Stimulated activated CD8-positive, alpha-beta memory T cell treated with anti-CD3 and anti-CD28 coated beads, Interleukin-12 subunit alpha, Interleukin-12 subunit beta, amount 100 ng/mL, for 1 hour (primary cell): ENCODE measurements at regions not wholly inside any gene's neighbourhood (a gene's known extent, or its start where the extent isn't known, plus 50 kb on each side); places are given as distances from the start of the nearest gene placed in this dataset.
"Not testable (repeated sequence)": the region's sequence is repeated elsewhere in the genome, so short reads cannot be mapped to it uniquely, and the experiment has no call there.

Experiments
- DNase-seq: peaks from one replicate; pipeline ENCODE4 v3.0.0-alpha.2; 2020; ENCODE audit warnings: low read depth

DNA sequence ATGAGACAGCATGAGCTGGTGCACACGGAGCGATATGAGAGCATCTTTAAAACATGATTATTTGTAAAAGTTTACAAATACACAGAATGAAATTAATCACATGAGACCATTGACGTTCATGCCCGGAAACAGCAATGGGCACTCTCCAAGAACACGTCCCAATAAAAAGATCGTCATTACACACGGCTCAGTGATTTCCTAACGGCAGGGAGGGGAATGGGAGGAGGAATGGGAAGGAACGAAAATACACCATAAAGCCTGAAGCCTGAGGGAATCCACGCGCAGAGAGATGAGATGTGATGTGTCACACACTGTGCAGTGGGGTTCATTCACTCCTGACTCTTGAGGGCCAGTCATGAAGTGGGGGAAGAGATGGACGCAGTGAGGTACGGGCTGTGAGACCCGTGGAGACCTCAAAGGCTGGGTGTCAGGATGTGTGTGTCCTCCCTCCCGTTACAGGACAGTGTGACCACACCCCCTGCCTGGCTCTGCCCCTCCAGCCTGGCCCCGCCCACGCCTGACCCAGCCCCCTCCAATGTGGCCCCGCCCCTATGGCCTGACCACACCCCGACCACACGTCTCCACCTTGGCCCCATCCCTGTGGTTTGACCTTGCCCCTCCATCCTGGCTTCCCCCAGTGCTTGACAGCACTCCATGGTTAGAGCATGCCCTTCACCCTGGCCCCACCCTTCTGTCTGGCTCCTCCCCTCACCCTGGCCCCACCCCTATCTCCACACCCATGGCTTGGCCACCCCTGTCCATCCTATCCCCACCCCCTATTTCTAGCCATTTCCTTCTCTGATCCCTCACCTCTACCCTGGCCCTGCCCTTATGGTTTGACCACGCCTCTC, 270.5 kb upstream of the SFSWAP start:
- DNase-seq: not testable (repeated sequence)

DNA sequence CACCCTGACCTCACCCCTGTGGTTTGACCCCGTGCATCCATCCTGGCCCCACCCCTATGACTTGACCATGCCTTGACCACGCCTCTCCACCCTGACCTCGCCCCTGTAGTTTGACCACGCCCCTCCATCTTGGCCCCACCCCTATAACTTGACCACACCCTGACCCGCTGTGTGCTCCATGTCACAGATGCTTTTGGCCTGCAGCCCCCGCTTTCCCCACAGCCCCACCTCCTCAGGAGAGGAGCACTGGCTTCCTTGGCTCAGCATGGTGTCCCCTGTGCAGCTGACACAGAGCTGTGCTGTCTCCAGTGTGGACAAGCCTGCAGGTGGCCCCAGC, 269.9 kb upstream of the SFSWAP start:
- DNase-seq: no peak

DNA sequence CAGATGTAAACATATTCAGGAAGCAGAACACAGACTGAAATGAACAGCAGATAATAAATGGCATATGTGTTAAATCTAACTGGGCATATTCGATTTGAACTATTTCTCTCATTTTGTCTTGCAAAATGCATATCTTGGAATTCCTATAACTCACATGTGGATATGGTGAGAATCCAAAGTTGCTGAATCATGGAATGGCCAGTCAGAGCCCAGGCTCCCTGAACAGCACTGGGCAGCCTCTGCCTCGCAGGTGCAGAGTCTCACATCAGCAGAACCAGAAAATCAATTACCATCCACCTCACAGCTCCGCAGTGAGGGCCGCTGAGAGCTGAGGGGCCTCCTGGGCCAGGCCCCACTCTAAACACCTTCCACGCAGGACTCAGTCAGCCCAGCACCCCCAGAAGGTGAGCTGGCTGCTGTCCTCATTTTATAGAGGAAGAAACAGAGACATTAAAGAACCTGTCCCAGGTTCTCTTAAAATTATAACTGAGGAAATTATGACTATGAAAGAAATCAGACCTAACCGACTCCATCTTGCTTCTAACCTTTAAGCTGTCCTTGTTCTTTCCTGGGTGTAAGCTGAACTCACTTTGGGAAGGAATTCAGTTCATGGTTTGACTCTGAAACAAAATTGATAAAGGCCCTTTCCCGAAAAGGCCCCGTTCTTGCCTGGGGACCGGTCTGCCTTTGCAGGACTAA, 269.1 kb upstream of the SFSWAP start:
- DNase-seq: no peak

DNA sequence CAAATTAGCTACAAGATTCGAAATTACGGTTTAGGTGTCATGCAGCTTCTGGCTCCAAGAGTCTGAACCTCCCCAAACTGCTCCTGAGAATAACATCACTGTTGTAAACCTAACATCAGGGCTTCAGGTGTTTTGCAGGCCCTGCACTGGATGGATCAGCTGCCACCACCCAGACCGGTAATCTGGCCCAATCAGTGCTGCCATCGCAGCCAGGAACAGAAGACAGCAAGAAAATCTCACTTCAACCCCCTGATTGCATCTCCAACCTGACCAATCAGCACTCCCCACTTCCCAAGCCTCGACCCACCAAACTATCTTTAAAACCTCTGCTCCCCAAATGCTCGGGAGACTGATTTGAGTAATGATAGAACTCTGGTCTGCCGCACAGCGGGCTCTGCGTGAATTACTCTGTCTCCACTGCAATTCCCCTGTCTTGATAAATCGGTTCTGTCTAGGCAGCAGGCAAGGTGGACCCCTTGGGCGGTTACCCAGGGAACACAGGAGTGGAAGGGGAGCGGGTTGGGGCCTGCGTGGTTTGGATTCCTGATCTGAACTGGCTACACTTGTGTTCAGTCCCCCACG, 268.5 kb upstream of the SFSWAP start:
- no peak for DNase-seq

DNA sequence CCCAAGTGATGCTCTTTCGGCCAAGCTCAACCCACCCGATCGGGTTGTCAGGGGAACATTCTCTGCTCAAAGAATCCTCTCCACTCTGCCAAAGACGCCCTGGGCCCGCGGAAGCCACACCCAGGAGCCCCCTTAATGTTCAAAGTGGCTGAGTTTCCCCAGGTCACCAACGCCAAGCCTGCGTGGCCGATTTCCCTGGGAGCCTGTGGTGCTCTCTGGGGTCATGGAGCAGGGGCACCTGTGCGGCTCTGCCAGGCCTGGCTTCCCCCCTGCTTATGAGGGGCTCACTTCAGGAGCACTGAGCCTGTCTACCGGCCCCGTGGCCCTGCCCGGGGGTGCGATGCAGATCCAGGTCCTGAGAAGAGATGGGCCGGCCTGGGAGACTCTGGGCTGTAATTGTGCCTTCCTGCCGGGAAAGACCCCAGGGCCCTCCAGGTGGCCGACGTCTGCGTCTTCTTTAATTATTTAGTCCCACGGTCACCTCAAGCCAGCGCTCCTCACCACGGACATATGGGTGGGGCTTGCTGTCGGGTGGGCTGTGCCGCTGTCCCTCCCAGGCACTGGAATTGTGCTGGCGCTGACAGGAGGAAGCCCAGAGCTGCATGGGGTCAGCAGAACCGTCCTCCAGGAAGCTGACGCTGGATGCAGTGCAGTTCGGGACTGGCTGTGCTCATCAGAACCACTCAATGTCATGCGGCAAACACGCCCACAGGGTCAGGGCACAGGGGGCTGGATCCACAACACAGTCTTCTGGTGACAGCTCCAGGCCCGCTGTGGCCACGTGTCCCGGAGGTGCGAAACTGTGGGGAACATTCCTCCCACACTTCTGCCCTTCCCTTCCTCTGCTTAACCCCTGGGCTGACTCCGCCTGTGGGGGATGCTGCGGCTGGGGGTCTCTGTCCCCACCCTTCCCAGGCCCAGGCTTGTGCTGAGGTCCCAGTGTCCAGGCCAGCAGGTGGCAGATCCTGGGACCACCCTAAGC, 267.6 kb upstream of the SFSWAP start:
- DNase-seq: no peak

DNA sequence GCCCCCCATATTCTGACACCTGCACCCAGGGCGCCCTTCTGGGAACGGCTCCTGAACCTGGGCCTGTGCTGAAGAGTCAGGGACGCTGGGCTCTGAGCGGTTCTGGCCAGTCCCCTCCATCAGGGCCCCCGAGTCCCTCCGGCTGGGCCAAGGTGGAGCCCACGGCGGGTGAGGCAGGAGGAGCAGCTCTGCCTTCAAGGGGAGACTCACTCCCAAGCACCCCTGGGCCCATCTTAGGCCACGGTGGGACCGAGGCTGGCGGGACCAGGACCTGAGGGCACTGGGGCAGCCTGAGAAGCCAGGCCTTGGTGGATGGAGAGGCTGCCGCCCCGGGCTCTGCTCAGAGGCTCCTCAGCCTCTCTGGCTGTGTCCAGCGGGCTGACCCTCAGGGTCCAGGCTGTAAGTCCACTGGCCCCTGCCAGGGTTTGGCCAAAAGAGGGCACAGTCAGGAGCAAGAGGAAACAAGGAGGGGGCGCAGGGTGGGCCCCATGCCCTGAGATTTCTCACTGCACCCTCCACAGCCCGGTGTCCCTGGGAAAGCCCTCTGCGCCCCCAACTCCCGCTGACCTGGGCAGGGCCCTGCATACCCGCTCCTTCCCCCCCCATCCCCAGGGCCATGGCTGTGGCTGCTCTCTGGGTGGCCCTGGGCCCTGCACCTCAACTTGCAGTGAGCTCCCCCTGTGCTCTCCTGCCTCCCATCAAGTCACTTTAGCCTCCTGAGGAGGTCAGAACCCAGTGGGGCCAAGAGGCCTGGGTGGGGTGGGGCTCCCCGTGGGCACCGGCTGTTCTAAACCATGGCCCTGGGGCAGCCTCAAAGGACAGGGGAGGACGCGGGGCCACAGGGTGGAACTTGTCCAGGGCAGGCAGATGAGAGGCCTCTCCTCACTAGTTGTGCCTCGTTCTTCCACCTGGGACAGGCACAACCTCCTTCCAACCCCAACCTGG, 266.4 kb upstream of the SFSWAP start:
- no peak for DNase-seq

DNA sequence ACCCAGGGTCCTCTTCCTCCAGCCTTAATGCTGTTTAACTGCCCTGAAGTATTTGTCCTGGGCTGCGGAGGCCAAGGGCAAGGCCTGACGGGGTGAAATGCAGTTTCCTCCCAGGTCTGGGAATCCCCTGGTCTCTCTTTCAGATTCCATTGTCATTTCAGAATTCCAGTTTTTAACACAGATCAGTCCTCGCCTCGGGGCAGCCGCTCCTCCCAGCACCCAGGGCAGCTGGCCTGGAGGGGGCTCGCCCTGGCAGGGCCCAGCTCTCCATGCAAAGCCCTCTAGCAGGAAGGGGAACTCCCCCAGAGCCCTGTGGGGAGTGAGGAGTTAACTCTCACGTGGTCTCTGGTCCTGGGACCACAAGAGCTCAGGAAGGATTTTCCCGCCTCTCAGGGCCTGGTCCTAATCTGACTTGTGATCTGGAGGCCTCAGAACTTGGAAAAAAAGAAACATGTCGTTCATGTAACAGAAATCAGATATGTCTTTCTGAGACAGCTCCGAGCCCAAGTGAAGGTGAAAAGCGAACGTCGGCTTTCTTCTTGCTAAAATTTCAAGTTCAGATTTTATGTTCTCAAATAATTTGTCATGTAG, 265.6 kb upstream of the SFSWAP start:
- DNase-seq: no peak

DNA sequence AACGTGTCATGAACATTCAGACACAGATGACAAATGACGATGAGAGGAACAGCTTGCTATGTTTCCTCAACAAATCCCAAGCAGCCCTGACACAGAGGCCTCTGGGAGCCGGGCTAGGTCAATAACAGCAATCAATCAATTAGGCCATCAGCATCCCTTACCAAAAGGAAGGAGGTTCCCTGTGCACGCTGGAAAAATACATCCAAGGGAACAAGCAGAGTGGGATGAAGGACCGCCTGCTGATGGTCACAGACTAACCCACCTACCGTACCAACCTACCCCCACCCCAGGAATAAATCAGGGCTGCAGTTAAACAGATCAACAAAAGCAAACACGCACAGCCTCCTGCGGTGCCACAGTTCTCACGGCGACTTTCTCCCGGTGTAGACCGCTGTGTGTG, 265.1 kb upstream of the SFSWAP start:
- no peak for DNase-seq

DNA sequence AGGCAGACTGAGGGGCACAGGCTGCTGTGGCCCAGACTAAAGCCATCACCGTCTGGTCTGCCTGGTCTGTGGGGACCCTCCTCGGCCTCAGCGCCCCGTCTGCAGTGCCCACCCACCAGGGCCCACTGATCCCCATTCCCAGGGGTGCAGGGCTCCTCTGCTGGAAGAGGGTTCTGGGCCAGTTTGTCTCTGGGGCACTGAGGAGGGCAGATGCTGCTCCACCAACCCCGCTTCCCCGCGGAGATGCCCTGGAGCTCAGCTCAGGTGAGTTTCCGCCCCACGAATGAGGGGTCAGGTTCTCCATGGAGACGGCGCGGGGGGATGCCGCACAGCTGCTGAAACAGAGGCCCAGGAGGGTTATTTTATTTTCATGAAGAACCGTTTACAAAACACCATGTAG, 263.3 kb upstream of the SFSWAP start:
- DNase-seq: not testable (repeated sequence)

DNA sequence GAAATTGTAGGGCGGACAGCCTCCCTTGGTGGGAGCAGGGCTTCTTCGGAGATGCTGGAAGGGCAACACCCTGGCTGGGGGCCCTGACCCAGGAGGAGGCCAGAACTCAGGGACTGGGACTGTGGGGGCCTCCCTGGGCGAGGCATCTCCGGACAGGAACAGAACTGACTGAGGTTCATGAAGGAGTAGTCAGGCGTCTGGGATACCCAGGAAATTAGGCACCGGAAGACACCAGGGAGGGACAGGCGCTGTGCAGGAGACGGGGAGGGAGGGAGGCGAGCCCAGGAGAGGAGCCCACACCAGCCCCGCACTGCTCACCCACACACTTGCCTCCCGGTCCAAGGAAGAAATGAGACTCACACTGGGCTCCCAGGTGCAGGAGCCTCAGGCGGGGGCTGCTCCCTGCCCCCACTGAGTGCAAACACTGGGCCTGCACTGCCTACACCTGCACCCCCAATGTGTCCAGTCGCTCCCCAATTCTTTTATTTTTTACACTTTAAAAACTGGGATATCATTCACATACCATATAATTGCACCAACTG, 262.6 kb upstream of the SFSWAP start:
- DNase-seq: no peak

DNA sequence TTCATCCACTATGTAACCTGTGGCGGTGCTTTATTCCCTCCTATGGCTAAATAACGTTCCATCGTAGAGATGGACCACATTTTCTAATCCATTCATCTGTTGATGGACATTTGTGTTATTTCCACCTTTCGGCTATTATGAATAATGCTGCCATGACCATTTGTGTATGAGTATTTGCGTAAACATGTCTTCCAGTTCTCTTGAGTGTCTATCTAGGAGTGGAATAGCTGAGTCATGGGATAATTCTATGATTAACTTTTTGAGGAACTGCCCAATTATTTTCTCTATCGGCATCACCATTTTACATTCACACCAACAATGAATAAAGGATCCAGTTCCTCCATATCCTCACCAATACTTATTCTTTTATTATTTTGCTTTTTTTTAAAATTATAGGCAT, 261.9 kb upstream of the SFSWAP start:
- DNase-seq: no peak

DNA sequence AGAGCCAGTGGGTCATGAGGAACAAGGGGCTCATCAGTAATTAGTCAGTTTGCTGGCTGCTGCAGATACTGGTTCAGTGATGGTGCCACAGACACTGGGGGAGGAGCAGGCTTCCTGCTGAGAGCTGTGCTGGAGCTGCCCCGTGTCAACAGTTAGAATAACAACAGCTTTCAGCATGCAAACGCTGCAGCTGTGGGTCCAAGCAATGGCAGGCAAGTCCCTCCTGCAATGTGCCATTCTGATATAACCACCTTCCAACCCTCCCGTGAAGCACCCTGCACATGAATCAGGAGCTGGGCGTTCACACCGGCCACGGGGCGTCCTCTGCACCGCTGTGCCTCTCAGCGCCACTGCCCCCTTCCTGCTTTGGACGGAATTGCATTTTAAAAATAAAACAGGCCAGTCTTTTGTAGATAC, 258.4 kb upstream of the SFSWAP start:
- DNase-seq: no peak

DNA sequence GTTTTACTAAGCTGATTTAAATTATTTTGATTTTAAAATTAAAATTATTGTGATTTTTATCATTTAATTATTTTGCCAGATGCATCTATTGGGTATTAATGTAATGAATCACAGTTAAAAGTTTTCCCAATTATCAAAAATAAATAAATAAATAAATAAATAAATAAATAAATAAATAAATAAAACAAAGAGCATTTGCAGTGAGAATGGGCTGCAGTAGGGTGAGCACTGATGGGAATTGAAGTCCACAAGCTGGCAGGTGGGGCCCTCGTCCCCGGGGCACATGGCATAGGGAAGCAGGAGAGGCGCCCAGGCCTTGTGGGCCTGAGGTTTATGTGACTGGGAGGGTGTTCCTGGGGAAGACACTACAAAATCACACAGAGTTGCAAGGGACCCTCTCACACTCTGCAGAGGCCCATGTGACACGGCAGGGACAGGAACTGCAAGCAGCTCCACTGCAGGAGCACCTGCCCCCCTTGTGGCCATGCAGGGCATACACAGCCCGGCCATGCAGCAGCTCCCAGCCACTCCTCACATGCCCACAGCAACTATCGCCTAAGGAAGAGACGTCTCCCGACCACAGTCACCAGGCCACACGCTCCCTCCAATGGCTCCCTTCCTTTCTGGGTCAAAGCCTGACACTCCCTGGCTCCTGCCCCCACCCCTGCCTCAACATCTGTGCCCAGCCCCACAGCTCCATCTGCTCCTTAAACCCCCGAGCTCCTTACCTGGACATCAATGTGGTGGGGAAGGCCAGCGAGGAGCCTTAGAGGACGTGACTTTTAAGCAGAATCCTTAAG, 256.3 kb upstream of the SFSWAP start:
- no peak for DNase-seq

DNA sequence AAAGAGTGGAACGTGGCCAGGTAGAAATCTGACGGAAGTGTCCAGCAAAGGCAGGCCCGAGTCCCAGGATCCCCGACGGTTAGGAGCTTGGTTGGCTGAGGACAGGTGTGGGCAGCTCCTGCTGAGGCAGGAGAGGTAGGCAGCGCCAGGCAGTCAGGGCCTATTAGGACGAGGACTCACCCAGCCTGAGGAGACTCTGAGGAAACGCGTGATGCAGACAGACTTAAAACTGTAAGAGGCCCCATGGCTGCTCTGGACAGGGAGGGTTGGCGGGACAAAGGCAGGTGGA, 255.7 kb upstream of the SFSWAP start:
- DNase-seq: no peak

DNA sequence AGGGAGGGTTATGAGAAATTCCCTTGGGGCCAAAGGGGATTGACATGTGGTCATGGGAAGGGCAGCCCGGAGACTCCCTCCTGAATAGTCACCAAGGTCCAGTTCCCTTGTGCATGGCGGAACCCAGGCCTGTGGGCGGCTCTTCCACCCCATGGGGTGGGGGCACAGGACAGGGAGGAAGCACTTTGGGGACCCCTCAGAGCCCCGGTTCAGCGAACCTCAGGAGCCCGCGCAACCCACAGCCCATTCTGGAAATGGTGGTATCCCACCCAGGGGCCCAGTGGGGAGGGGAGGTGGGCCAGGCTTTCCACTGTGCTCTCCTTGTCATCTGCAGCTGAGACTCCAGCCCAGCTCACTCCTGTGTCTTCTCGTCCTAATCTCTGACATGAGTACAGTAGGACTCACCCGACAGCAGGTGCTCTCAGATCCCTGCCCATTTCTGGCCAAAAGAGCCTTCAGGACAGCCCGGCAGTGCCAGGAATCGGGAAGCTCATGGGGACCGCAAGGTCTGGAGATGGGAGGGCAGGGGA, 255.2 kb upstream of the SFSWAP start:
- DNase-seq: no peak

DNA sequence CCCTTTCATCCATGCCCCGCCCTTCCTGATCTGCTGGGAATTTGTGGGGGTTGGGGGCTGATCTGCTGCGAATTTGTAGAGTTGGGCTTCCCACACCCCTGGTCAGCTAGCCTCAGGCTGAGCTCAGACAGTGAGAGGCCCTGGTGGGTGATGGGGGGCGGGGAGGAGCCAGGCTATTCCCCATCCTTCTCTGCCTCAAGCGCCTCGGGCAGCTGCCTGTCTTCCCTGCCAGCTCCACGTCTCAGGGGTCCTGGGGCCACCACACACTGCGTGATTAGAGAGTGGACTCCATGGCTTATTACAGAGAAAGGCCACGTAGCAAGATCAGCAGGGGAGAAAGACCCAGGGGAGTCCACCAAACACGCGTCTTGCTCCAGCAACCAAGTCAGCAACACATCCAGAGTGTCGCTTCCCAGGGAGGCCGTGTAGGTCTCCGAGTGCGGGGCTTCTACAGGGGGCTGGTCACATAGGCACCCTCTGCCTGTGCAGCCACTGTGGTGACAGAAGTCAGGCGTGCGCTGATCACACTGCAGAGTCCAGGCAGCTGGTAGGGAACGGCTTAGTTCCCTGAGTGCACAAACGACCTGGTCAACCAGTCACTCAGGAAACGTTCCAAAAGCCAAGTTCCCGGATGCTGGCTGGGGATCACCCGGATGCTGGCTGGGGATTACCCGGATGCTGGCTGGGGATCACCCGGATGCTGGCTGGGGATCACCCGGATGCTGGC, 254.4 kb upstream of the SFSWAP start:
- no peak for DNase-seq

DNA sequence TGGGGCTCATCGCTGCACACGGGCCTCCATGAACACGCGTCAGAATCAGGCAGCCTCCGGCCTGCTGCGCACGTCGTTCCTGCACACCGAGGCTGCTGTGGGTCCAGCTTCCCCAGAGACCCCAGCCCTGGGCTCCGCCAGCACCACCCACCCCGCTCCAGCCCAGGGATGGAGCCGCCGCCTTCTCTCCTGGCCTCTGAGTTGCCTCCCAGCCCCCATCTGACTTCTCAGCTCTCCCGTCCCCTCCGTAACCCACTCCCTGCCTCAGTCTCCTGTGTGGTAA, 253.9 kb upstream of the SFSWAP start:
- no peak for DNase-seq

DNA sequence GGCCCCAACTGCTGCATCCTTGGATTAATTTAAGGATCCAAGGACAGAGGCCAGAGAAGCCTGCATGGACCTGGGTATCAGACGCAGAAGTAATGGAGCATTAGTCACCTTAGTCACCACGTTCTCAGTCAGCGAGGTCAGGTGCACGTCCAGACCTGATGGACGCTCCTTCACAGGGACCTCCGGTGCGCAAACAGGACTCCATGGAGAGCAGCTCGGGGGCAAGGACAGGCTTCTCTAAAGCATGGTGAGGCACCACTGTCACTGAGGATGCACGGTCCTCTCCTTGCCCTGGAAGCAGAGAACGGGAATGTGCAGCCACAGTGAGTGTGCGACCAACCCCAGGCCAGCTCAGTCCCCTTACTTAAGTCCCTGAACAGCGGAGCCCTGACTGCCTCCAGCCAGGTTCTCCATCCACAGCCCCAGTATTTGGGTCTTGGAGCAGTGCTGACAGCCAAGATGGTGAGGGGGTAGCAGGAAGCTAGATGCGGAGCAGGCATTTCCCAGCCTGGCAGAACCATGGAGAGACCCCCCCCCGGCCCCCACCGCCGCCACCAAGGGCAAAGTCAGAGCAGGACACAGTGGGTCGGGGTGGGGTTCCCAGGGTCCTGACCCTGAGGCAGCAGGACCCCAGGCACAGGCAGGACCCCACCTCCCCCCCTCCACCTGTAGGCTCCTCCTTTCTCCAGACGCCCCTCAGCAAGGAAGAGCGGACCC, 253.4 kb upstream of the SFSWAP start:
- DNase-seq: no peak

DNA sequence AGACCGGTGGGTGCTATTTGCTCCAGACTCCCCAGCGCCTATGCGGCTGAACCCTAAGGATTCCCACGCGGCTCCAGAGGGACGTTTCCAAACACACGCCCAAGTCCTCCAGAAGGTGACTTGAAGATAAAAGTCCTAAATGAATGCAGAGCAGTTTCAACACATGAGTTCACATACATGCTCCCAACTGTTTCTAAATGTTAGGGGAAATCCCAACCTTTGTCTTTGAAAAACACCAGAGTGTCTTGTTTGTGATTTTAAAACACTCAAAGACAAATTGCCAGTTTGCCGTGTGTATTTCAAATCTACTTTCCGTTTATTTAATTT, 252.9 kb upstream of the SFSWAP start:
- DNase-seq: no peak
